Ovary (tissue), 7 donors: ENCODE measurements at regions not wholly inside any gene's neighbourhood (a gene's known extent, or its start where the extent isn't known, plus 50 kb on each side); places are given as distances from the start of the nearest gene placed in this dataset.

Experiments
- DNase-seq, 5 donors: peaks; one replicate each; pipeline ENCODE4 v3.0.0-alpha.2; 2019 to 2020
- H3K27ac ChIP-seq, 2 donors: fragments of 200-600 bp; one replicate each; pipeline versions ENCODE4 v1.5.1 to v1.8.0; 2019 to 2022
- H3K27me3 ChIP-seq: fragments of 200-600 bp; one replicate; pipeline ENCODE4 v1.8.0; 2022
- H3K36me3 ChIP-seq: fragments of 200-600 bp; sonication (generic); one replicate; pipeline ENCODE4 v1.5.1; 2019
- H3K4me1 ChIP-seq: one replicate; pipeline ENCODE4 v1.8.1; 2013; ENCODE audit warnings: mild to moderate bottlenecking, moderate library complexity; ENCODE audit not compliant: insufficient read depth
- H3K4me3 ChIP-seq: fragments of 200-600 bp; sonication (generic); one replicate; pipeline ENCODE4 v1.5.1; 2017
- H3K9me3 ChIP-seq, 2 donors: fragments of 200-600 bp in 1 of 2; sonication (generic) in 1 of 2; one replicate each; pipeline versions ENCODE4 v1.5.1 to v1.8.1; 2013 to 2019; ENCODE audit warnings: mild to moderate bottlenecking in 1 of 2, moderate library complexity in 1 of 2
- CTCF ChIP-seq, 3 donors: fragments of 450-650 bp in 2 of 3; fragments of 200-600 bp in 1 of 3; IDR thresholded peaks; one replicate each; pipeline versions ENCODE4 v1.5.1 to v1.8.0; 2016 to 2022; ENCODE audit warnings: antibody characterized with exemption in 3 of 3, mild to moderate bottlenecking in 1 of 3
- EP300 ChIP-seq: sonication (generic); formaldehyde crosslinking; IDR thresholded peaks from one replicate; pipeline ENCODE4 v1.6.1; 2017; ENCODE audit warnings: antibody characterized with exemption
- POLR2A ChIP-seq: fragments of 450-650 bp; IDR thresholded peaks from one replicate; pipeline ENCODE4 v1.6.1; 2017; ENCODE audit warnings: antibody characterized with exemption, mild to moderate bottlenecking, moderate library complexity
- WGBS, 3 donors: extraction: QIAGEN DNeasy Blood & Tissue Kit in 1 of 3; methylation state at CpG; one replicate each; pipeline versions ENCODE4 v1.1.5 to v1.1.7; 2013 to 2017; 5-methylcytosine and 5-hydroxymethylcytosine counted together
- intact Hi-C, 4 donors: fragments of 100-400 bp; cut with DNase I; formaldehyde crosslinking; loops; one replicate each; pipeline versions ENCODE4 v1.11.0 to v1.15.1; 2022 to 2023
- donor health status: DM: no; HTN: no; CAD: no; lungs with moderate emphysema.
- donor health status: DM: no; HTN: no; CAD: no.
- donor health status: Bipolar disorder and iron deficiency.
- donor health status: DM: no; HTN: no; CAD: no.
- donor health status: DM: yes; HTN: yes; CAD: no.

- Histone ChIP-seq H3K4me3 (no peak overlapping the region), H3K27me3 (no peaks in the 10 kb centered on the region), H3K27ac (no peak overlapping the region), H3K9me3 (no peaks in the 10 kb centered on the region), H3K36me3 (no peaks in the 10 kb centered on the region), H3K4me1 (no peaks in the 10 kb centered on the region)
- DNase-seq = no peak
- intact Hi-C loops = no loop called here
- TF ChIP-seq POLR2A (no peak), CTCF (IDR thresholded peaks at IDR 0.05) (no peak), EP300 (no peak)
- 57 to 80% (median 76%) methylated on average over 1 of the region's 1 CpG for WGBS, 3 donors
Observed at GRCh38 chr12:126773491-126773890, 1493.5 kb upstream of the TMEM132C start.

GRCh38 chr12:126776026-126776655 is 1490.8 kb upstream of the TMEM132C start:
- H3K36me3 ChIP-seq = no peaks in the 10 kb centered on the region
- H3K4me3 ChIP-seq = no peak overlapping the region
- 60 to 75% (median 64%) methylated on average over 6 of the region's 6 CpGs for WGBS, 3 donors
- H3K27ac ChIP-seq = no peak overlapping the region
- H3K27me3 ChIP-seq = no peaks in the 10 kb centered on the region
- no peak for DNase-seq
- TF ChIP-seq CTCF (IDR thresholded peaks at IDR 0.05) = no peak
- no peak for TF ChIP-seq POLR2A
- no peak for TF ChIP-seq EP300
- intact Hi-C loops = no loop called here
- H3K4me1 ChIP-seq = no peaks in the 10 kb centered on the region
- no peaks in the 10 kb centered on the region for H3K9me3 ChIP-seq

- DNase-seq = no peak
- 61 to 74% (median 66%) methylated on average over 5 of the region's 5 CpGs for WGBS, 3 donors
- intact Hi-C loops = no loop called here
- H3K4me1 ChIP-seq = no peaks in the 10 kb centered on the region
- no peak overlapping the region for H3K4me3 ChIP-seq
- TF ChIP-seq EP300 (no peak), CTCF (IDR thresholded peaks at IDR 0.05) (no peak), POLR2A (no peak)
- H3K27me3 ChIP-seq = no peaks in the 10 kb centered on the region
- no peaks in the 10 kb centered on the region for H3K9me3 ChIP-seq
- no peaks in the 10 kb centered on the region for H3K36me3 ChIP-seq
- H3K27ac ChIP-seq = no peak overlapping the region
Observed at GRCh38 chr12:126780343-126780742, 1486.6 kb upstream of the TMEM132C start.

GRCh38 chr12:126781593-126781992 is 1485.4 kb upstream of the TMEM132C start:
- no peaks in the 10 kb centered on the region for H3K9me3 ChIP-seq
- H3K27me3 ChIP-seq = no peaks in the 10 kb centered on the region
- no peak overlapping the region for H3K4me3 ChIP-seq
- DNase-seq = no peak
- no peak for TF ChIP-seq EP300
- no peak for TF ChIP-seq CTCF (IDR thresholded peaks at IDR 0.05)
- TF ChIP-seq POLR2A = no peak
- H3K36me3 ChIP-seq = no peaks in the 10 kb centered on the region
- intact Hi-C loops = no loop called here
- no peak overlapping the region for H3K27ac ChIP-seq
- WGBS, 3 donors = 15 to 22% (median 17%) methylated on average over 3 of the region's 3 CpGs
- no peaks in the 10 kb centered on the region for H3K4me1 ChIP-seq
